PC-9 (cell line): ENCODE measurements at regions not wholly inside any gene's neighbourhood (a gene's known extent, or its start where the extent isn't known, plus 50 kb on each side); places are given as distances from the start of the nearest gene placed in this dataset.

ENCODE experiments used
- BruUV-seq: library from RNA; stranded (reverse); fragments of 400-500 nt; replicated peaks from 2 replicates; lab custom pipeline; 2021; lab: Mats Ljungman, UMichigan
- CTCF ChIA-PET: fragments of 300-600 bp; sonication (Branson Sonifier 250); formaldehyde crosslinking; loops from one replicate; lab custom pipeline; 2022; ENCODE audit warnings: antibody characterized with exemption; lab: Charles Lee
- POLR2A ChIA-PET: fragments of 300-600 bp; sonication (Branson Sonifier 250); formaldehyde crosslinking; loops from one replicate; lab custom pipeline; 2022; ENCODE audit warnings: antibody characterized with exemption; ENCODE audit not compliant: unreplicated experiment; lab: Charles Lee
- DNase-seq, 2 experiments: peaks; one replicate each; pipeline versions ENCODE4 v3.0.0 to v3.0.0-alpha.2; 2015 to 2022; ENCODE audit warnings: mixed read lengths in 1 of 2
- H2AFZ ChIP-seq: fragments of 200-600 bp; sonication (generic); 2 replicates; pipeline ENCODE4 v1.8.1; 2017; ENCODE audit warnings: antibody characterized with exemption
- H3F3A ChIP-seq: fragments of 200-600 bp; sonication (generic); 2 replicates; pipeline ENCODE4 v1.8.1; 2017; ENCODE audit warnings: antibody characterized with exemption, mild to moderate bottlenecking, low read depth; ENCODE audit not compliant: insufficient read depth
- H3K27ac ChIP-seq: fragments of 200-600 bp; sonication (generic); 2 replicates; pipeline ENCODE4 v1.6.1; 2016; ENCODE audit warnings: mixed run types
- H3K27me3 ChIP-seq: fragments of 200-600 bp; sonication (generic); 2 replicates; pipeline ENCODE4 v1.6.1; 2016; ENCODE audit warnings: low read depth, mixed run types; ENCODE audit not compliant: insufficient read depth
- H3K36me3 ChIP-seq: fragments of 200-600 bp; sonication (generic); 2 replicates; pipeline ENCODE4 v1.6.1; 2016; ENCODE audit warnings: low read depth, mixed run types
- H3K4me1 ChIP-seq: fragments of 200-600 bp; sonication (generic); replicated peaks from 2 replicates; pipeline ENCODE4 v1.6.1; 2016; ENCODE audit warnings: mixed run types; ENCODE audit not compliant: insufficient read depth
- H3K4me2 ChIP-seq: fragments of 200-600 bp; sonication (generic); 2 replicates; pipeline ENCODE4 v1.6.1; 2017; ENCODE audit warnings: mixed run types
- H3K4me3 ChIP-seq: fragments of 200-600 bp; sonication (generic); 2 replicates; pipeline ENCODE4 v1.6.1; 2016; ENCODE audit warnings: mixed run types
- H3K79me2 ChIP-seq: fragments of 200-600 bp; sonication (generic); 2 replicates; pipeline ENCODE4 v1.6.1; 2017; ENCODE audit warnings: low read depth, mixed run types
- H3K9me2 ChIP-seq: fragments of 200-600 bp; sonication (generic); 2 replicates; pipeline ENCODE4 v1.8.1; 2017; ENCODE audit warnings: mild to moderate bottlenecking; ENCODE audit not compliant: insufficient read depth
- H3K9me3 ChIP-seq: fragments of 200-600 bp; sonication (generic); 2 replicates; pipeline ENCODE4 v1.8.1; 2016; ENCODE audit warnings: low read depth; ENCODE audit not compliant: insufficient read depth
- H4K20me1 ChIP-seq: fragments of 200-600 bp; sonication (generic); 2 replicates; pipeline ENCODE4 v1.8.1; 2017; ENCODE audit not compliant: insufficient read depth
- CTCF ChIP-seq: fragments of 200-600 bp; sonication (generic); conservative IDR thresholded peaks from 2 replicates; pipeline ENCODE4 v1.6.1; 2017; ENCODE audit warnings: mixed run types, antibody characterized with exemption, mild to moderate bottlenecking, moderate library complexity
- EZH2 ChIP-seq: fragments of 200-600 bp; sonication (generic); IDR thresholded peaks from 2 replicates; pipeline ENCODE4 v1.8.0; 2017; ENCODE audit warnings: antibody characterized with exemption, low read depth
- intact Hi-C: fragments of 100-400 bp; cut with micrococcal nuclease; formaldehyde crosslinking; loops from one replicate; pipeline ENCODE4 v1.10.0; 2022; ENCODE audit not compliant: unreplicated experiment

DNA sequence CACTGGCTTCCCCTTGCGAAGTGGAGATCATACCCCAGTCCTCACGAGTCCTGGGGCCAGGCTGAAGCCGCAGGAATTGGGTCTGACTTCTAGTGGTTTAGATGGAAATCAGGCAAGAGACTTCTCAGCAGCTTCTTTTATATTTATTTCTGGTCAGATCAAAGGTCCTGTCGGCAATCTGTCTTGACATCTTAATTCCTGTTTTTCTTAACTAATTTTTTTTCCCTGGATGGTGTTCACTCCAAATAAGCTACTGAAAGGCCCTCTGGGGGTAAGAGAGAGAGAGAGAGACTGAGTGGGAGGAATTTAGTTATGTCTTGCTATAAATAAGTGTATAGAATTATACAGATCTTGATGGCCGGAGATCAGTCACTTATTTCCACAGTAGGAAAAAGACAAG lies 698.7 kb upstream of the TBX3 start:
- TF ChIP-seq EZH2 (no peak), CTCF (no peak)
- H3K4me1 ChIP-seq: no peaks in the 10 kb centered on the region
- no peak for DNase-seq
- H3K4me2 ChIP-seq: no peak overlapping the region
- peaks cover 18% of the 10 kb centered on the region; the same call in 1 of the 2 replicates for H3K27me3 ChIP-seq
- no peaks in the 10 kb centered on the region for H3F3A ChIP-seq
- H3K4me3 ChIP-seq: no peak overlapping the region
- intact Hi-C loops: no loop called here
- no peaks in the 10 kb centered on the region for H3K36me3 ChIP-seq
- no peaks in the 10 kb centered on the region for H3K9me3 ChIP-seq
- no TSS peak for BruUV-seq
- H3K27ac ChIP-seq: no peak overlapping the region
- CTCF ChIA-PET: no interaction called here
- POLR2A ChIA-PET: no interaction called here
- no peaks in the 10 kb centered on the region for H3K9me2 ChIP-seq
- no peaks in the 10 kb centered on the region for H4K20me1 ChIP-seq
- no peaks in the 10 kb centered on the region for H3K79me2 ChIP-seq
- H2AFZ ChIP-seq: no peak overlapping the region

GRCh38 chr12:115380546-115381120 lies 696.7 kb upstream of the TBX3 start:
- H3K27ac ChIP-seq: no peak overlapping the region
- ChIA-PET CTCF (no interaction called here), POLR2A (no interaction called here)
- no peaks in the 10 kb centered on the region for H3K9me3 ChIP-seq
- H3K4me1 ChIP-seq: no peaks in the 10 kb centered on the region
- H4K20me1 ChIP-seq: no peaks in the 10 kb centered on the region
- BruUV-seq: no TSS peak
- DNase-seq: no peak
- H3K27me3 ChIP-seq: peaks cover 18% of the 10 kb centered on the region; the same call in 1 of the 2 replicates
- no peak overlapping the region for H3K4me2 ChIP-seq
- TF ChIP-seq EZH2: no peak
- TF ChIP-seq CTCF: no peak
- H3K4me3 ChIP-seq: no peak overlapping the region
- no peaks in the 10 kb centered on the region for H3F3A ChIP-seq
- intact Hi-C loops: no loop called here
- H3K36me3 ChIP-seq: no peaks in the 10 kb centered on the region
- no peak overlapping the region for H2AFZ ChIP-seq
- H3K79me2 ChIP-seq: no peaks in the 10 kb centered on the region
- H3K9me2 ChIP-seq: no peaks in the 10 kb centered on the region

- Histone ChIP-seq H3K79me2 (no peaks in the 10 kb centered on the region), H3K36me3 (no peaks in the 10 kb centered on the region), H3K9me3 (no peaks in the 10 kb centered on the region), H3K4me3 (no peak overlapping the region), H4K20me1 (no peaks in the 10 kb centered on the region), H3K4me1 (no peaks in the 10 kb centered on the region), H3F3A (no peaks in the 10 kb centered on the region), H3K9me2 (no peaks in the 10 kb centered on the region), H3K27ac (no peak overlapping the region), H3K27me3 (peaks cover 18% of the 10 kb centered on the region; the same call in 1 of the 2 replicates), H2AFZ (no peak overlapping the region), H3K4me2 (no peak overlapping the region)
- no peak for DNase-seq
- TF ChIP-seq CTCF: no peak
- TF ChIP-seq EZH2: no peak
- POLR2A ChIA-PET: no interaction called here
- intact Hi-C loops: no loop called here
- BruUV-seq: no TSS peak
- CTCF ChIA-PET: no interaction called here
Observed at GRCh38 chr12:115378291-115378690, 694.3 kb upstream of the TBX3 start.
